ENCODE measurements at regions not wholly inside any gene's neighbourhood (a gene's known extent, or its start where the extent isn't known, plus 50 kb on each side); places are given as distances from the start of the nearest gene placed in this dataset.
A peak's percentile ranks its signal among the peaks of the same experiment; 100 is the strongest.

DNA sequence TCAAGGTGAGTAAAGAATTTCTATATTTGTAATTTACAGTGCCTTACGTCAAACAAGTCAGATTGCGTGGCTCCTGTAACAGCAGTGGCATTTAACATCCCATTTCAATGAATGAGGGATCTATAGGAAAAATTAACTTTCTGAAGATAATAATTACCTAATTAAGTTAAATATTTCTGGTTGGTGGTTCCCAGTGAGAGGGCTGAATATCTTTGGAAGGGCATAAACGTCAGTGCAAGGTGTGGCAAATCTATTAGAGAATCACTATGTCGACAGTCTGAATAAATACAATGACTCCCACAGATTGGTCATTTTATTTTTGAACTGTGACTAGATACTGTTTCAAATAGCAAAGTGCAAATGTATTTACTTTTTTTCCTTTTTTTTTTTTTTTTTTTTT, 80.0 kb downstream of the S1PR1 start:
- DNase-seq (ENCODE audit: low read depth): no peak

DNA sequence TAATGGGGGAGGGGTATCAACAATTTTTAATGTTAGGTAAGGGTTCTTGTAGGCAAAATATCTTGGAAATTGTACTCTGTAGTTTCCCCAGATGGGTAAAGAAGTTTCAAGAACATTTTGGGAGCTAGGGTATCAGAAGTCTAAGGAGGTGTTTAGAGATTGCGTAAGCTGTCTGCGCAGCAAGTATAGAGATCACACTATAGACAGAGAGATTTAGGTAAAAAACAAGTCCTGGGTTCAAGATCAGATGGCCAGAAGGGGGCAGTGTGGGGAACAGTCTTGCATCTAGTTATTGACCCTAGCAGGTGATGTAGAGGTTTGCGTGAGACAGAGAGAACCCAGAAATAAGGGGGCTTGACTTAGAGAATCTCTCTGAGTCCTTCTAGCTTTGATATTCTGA, 80.8 kb downstream of the S1PR1 start:
- DNase-seq (ENCODE audit: low read depth): no peak

GRCh38 chr1:101323535-101323934, 86.7 kb downstream of the S1PR1 start:
- DNase-seq (ENCODE audit: low read depth): no peak

GRCh38 chr1:101325144-101325543, 88.3 kb downstream of the S1PR1 start:
- no peak for DNase-seq (ENCODE audit: low read depth)

DNA sequence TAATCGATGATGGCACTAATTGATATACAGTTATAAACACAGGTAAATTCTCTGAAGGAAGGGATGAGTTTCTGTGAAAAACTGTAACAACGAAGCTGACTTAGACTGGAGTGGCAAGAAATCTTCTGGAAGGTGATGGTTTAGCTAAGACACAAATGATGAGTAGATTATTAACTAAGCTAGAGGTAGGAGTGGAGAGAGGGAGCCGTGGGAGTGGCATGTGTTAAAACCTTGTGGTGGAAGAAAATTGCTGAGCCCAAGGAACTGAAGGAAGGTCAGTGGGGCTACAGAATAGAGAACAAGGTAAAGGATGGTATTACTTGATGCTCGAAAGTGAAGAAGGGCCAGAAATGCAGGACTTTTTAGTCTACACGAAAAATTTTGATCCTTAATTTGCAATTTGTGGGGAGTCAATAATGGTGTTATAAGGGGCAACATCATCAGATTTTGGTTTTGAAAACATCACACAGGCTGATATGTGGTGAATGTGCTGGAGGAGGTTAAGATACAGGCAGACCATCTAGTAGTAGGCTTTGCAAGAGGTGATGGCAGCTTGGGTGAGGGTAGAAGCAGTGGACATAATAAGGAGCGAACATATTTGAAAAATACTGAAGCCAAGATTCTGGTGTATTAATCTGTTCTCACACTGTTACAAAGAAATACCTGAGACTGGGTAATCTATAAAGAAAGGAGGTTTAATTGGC, 93.8 kb downstream of the S1PR1 start:
- no peak for DNase-seq (ENCODE audit: low read depth)

DNA sequence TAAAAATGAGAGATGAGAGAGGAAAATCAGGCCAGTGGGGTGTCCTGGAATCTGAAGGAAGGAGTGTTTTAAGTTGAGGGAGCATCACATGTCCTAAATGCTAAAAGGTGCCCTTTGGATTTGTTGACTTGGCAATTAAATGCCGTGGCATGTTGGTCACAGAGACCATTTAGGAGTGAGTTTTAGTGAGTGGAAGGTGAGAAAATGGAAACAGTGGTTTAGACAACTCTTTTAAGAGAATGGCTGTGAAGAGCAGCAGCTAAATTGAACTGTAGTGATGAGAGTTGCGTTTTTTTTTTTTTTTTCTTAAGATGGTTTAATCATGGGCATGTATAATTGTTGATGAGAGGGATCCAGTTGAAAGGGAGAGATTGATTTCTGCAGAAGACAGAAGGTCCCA, 95.0 kb downstream of the S1PR1 start:
- no peak for DNase-seq (ENCODE audit: low read depth)

GRCh38 chr1:101332633-101333032, 95.8 kb downstream of the S1PR1 start:
- DNase-seq (ENCODE audit: low read depth): no peak

- no peak for DNase-seq (ENCODE audit: low read depth)
Measured at GRCh38 chr1:101333186-101333585, 96.4 kb downstream of the S1PR1 start.

DNA sequence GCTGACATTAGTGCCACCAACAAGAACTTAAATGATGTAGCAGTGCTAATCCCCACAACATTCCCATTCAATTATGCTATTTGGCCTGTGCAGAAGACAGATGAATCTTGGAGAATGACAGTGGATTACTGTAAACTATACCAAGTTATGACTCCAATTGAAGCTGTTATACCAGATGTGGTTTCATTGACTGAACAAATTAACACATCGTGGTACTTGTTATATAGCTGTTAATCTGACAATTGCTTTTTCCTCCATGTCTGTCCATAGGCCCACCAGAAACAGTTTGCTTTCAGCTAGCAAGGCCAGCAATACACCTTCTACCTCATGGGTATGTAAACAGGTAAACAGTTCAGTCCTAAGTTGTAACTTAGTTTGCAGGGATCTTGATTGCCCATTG, 101.1 kb downstream of the S1PR1 start:
- DNase-seq (ENCODE audit: low read depth): no peak

DNA sequence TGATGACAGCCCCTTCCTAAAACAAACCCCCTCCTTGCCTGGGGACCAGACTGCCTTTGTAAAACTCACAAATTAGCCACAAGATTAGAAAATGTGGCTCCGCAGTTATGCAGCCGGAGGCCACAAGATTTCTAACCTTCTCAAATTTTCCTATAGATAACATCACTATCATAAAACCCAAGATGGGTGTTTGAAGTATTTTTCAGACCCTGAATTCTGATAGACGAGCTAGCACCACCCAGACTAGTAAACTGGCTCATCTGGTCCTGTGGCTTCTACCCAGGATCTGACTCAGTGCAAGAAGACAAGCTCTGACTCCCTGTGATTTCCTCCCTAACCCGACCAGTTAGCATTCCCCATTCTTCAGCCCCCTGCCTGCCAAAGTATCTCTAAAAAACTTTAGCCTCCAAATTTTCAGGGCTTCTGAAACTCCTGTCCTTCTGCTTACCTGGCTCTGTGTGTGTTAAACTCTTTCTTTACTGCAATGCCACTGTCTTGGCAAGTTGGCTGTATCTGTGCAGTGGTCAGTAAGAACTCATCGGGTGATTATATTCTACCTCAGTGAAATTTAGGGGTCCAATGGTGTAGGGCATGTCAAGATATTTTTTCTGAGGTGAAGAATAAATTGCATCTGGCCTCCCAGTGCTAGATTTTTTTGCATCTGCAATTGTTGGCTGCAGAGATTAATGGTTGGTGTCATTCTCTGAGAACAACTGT, 102.1 kb downstream of the S1PR1 start:
- DNase-seq (ENCODE audit: low read depth): no peak

DNA sequence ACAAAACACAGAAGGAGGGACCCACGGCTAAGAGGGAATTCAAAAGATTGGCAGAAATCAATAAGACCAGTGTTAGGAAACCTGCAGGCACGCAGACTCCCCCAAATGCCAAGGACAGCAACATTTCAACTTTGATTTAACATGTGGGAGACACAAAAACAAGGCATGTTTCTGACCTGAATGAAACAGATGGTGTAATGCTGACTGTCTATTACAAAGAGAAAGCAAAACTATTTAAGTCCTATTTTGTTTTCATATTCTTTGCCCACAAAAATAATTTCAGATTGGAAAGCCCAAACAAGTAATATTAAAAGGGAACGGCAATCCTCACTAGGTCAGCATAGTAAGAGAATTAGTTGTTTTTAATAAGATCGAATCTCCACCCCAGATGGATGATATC, 107.9 kb downstream of the S1PR1 start:
- no peak for DNase-seq (ENCODE audit: low read depth)

GRCh38 chr1:101346419-101346818, 109.6 kb downstream of the S1PR1 start:
- DNase-seq (ENCODE audit: low read depth): no peak

DNA sequence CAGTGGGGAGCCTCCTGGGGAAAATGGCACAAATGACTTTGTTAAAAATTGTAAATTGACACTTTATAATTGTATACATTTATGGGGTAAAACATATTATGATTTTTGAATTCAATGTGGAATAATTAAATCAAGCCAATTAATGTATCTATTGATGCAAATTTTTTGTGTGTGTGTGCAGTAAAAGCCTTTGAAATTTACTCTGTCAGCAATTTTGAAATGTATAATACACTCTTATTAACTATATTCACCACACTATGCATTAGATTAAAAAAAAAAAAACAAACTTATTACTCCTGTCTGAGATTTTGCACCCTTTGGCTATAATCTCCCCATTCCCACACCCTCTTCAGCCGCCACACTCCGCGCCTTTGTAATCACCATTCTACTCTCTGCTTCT, 119.2 kb downstream of the S1PR1 start:
- no peak for DNase-seq (ENCODE audit: low read depth)

DNA sequence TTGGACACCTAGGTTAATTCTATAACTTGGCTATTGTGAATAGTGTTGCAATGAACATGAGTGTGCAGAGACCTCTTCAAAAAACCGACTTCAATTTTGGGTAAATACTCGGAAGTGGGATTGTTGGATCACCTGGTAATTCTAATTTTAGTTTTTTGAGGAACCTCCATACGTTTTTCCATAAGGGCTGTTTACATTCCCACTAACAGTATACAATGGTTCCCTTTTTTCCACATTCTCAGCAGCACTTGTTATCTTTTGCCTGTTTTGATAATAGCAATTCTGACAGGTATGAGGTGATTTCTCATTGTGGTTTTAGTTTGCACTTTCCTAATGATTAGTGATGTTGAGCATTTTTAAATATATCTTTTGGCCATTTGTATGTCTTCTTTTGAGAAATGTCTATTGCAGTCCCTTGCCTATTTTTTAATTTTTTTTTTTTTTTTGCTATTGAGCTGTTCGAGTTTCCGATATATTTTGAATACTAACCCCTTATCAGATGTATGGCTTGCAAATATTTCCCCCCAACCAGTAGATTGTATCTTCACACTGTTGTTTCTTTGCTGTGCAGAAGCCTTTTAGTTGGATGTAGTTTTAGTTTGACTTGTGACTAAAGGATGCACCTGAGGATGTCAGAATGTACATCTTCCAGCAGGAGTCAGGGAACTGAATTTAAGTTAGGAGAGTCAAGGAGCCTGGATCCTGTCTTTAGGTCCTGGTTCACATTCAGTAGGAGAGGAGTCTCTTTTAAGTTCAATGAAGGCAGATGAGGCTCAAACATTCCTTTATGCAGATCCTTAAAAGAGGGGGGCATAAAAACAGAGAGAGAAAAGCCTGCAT, 120.0 kb downstream of the S1PR1 start:
- no peak for DNase-seq (ENCODE audit: low read depth)

DNA sequence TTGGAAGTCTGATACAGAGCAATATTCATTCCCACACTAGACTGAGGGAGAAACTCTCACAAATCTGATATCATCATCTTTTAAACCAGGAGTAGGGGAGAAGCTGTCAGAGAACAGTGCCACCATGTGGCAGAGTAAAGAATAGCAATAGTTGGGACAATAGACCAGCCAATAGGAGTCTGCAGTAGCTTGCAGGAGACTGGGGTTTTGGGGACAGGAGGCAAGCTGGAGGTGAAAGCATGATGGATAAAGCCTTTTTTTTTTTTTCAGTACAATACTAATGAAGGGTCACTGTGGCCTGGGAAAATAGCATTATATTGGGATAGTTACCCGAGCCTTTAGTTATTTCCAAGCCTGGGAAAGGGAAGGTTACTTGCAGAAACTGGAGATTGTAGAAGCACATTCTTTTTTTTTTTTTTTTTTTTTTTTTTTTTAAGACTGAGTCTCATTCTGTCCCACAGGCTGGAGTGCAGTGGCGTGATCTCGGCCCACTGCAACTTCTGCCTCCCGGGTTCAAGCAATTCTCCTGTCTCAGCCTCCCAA, 120.7 kb downstream of the S1PR1 start:
- peak; percentile 51 for DNase-seq (ENCODE audit: low read depth)

- DNase-seq (ENCODE audit: low read depth): no peak
Measured at GRCh38 chr1:101360506-101360905, 123.7 kb downstream of the S1PR1 start.

DNA sequence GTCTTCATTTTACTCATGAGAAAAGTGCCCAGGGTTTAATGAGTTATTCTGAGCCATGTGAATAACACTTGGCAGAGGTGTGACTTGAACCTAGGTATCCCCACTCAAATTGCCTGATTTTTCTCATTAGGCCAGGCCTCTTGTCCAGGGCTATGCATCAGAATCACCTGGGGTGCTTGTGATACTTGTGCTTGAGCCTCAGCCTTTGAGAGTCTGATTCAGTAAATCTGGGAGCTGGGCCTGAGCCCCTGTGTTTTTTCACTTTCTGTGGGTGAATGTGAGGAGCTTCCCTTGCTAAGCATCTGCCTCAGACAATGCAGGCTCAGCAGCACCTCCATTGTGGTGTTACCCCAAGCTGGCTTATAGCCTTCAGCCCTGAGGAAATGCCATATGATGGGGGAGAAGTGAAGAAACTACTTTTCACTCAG, 127.1 kb downstream of the S1PR1 start:
- DNase-seq (ENCODE audit: low read depth): no peak

GRCh38 chr1:101364370-101365120, 127.7 kb downstream of the S1PR1 start:
- DNase-seq (ENCODE audit: low read depth): no peak

- DNase-seq (ENCODE audit: low read depth): peak; percentile 19
Measured at GRCh38 chr1:101365186-101365585, 128.4 kb downstream of the S1PR1 start.

GRCh38 chr1:101365878-101366277, 129.1 kb downstream of the S1PR1 start:
- DNase-seq (ENCODE audit: low read depth): no peak

GRCh38 chr1:101366513-101367215, 129.8 kb downstream of the S1PR1 start:
- peak; percentile 27 for DNase-seq (ENCODE audit: low read depth)

All from non-pigmented ciliary epithelial cell (primary cell).